ENCODE measurements at regions not wholly inside any gene's neighbourhood (a gene's known extent, or its start where the extent isn't known, plus 50 kb on each side); places are given as distances from the start of the nearest gene placed in this dataset.

- TF ChIP-seq, protein P1, sequence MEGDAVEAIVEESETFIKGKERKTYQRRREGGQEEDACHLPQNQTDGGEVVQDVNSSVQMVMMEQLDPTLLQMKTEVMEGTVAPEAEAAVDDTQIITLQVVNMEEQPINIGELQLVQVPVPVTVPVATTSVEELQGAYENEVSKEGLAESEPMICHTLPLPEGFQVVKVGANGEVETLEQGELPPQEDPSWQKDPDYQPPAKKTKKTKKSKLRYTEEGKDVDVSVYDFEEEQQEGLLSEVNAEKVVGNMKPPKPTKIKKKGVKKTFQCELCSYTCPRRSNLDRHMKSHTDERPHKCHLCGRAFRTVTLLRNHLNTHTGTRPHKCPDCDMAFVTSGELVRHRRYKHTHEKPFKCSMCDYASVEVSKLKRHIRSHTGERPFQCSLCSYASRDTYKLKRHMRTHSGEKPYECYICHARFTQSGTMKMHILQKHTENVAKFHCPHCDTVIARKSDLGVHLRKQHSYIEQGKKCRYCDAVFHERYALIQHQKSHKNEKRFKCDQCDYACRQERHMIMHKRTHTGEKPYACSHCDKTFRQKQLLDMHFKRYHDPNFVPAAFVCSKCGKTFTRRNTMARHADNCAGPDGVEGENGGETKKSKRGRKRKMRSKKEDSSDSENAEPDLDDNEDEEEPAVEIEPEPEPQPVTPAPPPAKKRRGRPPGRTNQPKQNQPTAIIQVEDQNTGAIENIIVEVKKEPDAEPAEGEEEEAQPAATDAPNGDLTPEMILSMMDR (IDR thresholded peaks at IDR 0.05): no peak
- no peak for TF ChIP-seq EP300 (IDR thresholded peaks at IDR 0.05)
- TF ChIP-seq POLR2A (IDR thresholded peaks at IDR 0.05): no peak
Observed at GRCh38 chr6:40170856-40171255, 236.6 kb upstream of the MOCS1 start.
